ENCODE measurements at regions not wholly inside any gene's neighbourhood (a gene's known extent, or its start where the extent isn't known, plus 50 kb on each side); places are given as distances from the start of the nearest gene placed in this dataset.

DNA sequence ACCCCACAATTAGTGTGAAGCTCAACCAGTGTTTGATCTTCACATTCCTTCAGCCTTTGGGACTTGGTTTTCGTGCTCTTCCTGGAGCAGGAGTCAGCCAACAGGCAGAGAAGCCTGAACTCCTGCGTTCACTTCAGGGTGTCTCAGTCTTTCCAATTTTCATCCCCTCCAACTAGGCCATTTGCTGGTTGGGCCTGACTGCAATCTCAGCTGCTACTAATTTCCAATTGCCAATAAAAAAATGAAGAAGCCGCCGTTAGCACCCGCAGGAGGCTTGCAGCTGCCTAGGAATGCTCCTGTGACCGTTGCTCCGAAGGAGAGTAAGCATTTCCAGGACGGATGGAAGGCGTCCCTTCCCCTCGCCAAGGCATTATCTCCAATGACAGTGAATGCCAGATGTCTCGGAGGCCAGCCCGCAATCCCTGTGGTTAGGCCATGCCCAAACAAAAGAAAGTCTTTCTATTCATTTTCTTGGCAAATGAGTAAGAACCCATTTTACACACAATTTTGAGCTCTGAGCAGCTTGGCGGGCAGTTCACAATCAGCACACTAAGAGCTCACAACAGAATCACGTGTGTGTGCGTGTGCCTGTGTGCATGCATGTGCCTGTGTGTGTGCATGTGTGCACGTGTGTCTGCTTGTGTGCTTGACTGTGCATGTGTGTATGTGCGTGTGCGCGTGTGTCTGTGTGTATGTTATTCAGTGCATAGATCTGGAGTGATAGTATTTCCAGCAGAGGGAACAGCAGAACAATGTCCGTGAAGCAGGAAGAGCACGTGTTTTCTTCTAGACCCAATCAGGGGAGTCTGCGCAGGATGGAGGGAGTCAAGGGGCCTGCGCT, 301.2 kb downstream of the SMOC2 start:
- H3K4me3 ChIP-seq, result no peak overlapping the region
- H3K4me1 ChIP-seq, result no peaks in the 10 kb centered on the region
- no peak for DNase-seq
- no peak overlapping the region for H3K27ac ChIP-seq
- H3K27me3 ChIP-seq, result peaks cover 4% of the 10 kb centered on the region; the same call in 1 of the 2 replicates
- peaks cover 4% of the 10 kb centered on the region for H3K9me3 ChIP-seq (replicated peaks)
- no peaks in the 10 kb centered on the region for H3K36me3 ChIP-seq

DNA sequence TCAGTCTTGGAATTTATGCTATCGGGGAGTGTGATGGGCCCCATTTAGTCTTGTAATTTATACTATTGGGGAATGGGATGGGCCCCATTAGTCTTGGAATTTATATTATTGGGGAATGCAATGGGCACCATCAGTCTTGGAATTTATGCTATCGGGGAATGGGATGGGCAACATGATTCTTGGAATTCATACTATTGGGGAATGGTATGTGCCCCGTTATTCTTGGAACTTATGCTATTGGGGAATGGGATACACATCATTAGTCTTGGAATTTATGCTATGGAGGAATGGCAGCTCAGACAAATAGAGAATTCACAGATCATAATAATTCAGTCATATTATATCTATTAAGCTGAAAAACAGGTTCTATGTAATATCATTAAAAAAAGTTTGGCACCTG, 300.3 kb downstream of the SMOC2 start:
- H3K27me3 ChIP-seq, result peaks cover 4% of the 10 kb centered on the region; the same call in 1 of the 2 replicates
- H3K36me3 ChIP-seq, result no peaks in the 10 kb centered on the region
- no peaks in the 10 kb centered on the region for H3K4me1 ChIP-seq
- H3K4me3 ChIP-seq, result no peak overlapping the region
- peaks cover 4% of the 10 kb centered on the region for H3K9me3 ChIP-seq (replicated peaks)
- no peak for DNase-seq
- no peak overlapping the region for H3K27ac ChIP-seq

DNA sequence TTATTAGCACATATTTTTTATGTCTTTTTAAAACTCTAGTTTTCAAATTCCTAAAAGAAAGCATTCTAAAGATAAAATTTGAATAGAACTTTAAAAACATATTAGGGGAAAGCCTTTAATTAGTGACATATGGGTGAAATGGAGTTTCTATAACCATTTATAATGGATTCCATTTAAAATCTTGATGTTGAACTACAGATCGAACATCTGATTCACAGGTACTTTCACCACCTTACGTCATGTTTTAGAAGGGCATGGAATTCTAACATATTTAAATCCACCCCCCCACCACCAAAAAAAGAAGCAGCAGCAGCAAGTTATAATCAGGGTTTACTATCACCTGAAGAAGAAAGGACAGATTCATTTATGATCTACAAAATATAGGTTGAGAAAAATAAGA, 298.4 kb downstream of the SMOC2 start:
- no peak for DNase-seq
- Histone ChIP-seq H3K27ac (no peak overlapping the region), H3K9me3 (replicated peaks) (peaks cover 4% of the 10 kb centered on the region), H3K4me3 (no peak overlapping the region), H3K4me1 (no peaks in the 10 kb centered on the region), H3K36me3 (no peaks in the 10 kb centered on the region), H3K27me3 (peaks cover 4% of the 10 kb centered on the region; the same call in 1 of the 2 replicates)

DNA sequence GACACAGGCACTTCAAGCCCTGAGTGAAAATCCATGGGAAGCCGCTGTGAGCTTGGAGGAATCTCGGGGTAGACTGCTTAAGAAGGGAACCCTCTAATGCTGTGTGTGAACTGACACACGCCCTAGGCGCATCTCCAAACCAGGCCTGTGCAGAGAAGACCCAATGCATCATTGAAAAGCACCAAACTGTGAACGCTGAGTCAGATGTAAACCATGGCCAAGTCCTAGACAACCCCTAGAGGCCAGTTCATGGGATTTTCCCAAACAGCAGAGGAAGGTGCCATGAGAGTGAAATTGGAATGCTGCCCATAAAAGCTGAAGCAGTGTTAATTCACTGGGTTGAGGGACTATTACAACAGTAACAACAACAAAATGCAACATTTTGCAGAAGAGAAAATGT, 296.5 kb downstream of the SMOC2 start:
- H3K27ac ChIP-seq, result no peak overlapping the region
- no peaks in the 10 kb centered on the region for H3K36me3 ChIP-seq
- H3K4me3 ChIP-seq, result no peak overlapping the region
- H3K4me1 ChIP-seq, result no peaks in the 10 kb centered on the region
- no peak for DNase-seq
- peaks cover 4% of the 10 kb centered on the region for H3K9me3 ChIP-seq (replicated peaks)
- peaks cover 8% of the 10 kb centered on the region for H3K27me3 ChIP-seq

DNA sequence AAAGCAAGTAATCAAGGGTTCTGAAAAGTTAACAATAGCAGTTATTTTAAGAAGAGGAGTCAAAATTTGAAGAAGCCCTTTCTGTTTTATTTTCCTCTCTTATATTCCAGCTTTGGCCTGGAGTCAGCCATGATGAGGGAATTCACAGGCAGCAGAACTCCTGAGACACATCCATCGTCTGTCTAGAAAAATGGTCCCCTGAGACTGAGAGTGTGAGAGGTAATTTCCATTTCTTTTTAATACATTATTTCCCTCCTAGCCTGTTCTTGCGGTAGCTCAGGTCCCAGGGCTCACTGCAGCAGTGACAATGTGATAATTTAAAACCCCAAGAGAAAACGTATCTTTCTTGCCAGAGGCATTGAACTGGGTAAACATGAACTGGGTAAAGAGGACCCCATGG, 296.0 kb downstream of the SMOC2 start:
- peaks cover 8% of the 10 kb centered on the region for H3K27me3 ChIP-seq
- no peak for DNase-seq
- no peaks in the 10 kb centered on the region for H3K36me3 ChIP-seq
- H3K9me3 ChIP-seq (replicated peaks), result peaks cover 4% of the 10 kb centered on the region
- H3K4me3 ChIP-seq, result no peak overlapping the region
- no peak overlapping the region for H3K27ac ChIP-seq
- H3K4me1 ChIP-seq, result no peaks in the 10 kb centered on the region

DNA sequence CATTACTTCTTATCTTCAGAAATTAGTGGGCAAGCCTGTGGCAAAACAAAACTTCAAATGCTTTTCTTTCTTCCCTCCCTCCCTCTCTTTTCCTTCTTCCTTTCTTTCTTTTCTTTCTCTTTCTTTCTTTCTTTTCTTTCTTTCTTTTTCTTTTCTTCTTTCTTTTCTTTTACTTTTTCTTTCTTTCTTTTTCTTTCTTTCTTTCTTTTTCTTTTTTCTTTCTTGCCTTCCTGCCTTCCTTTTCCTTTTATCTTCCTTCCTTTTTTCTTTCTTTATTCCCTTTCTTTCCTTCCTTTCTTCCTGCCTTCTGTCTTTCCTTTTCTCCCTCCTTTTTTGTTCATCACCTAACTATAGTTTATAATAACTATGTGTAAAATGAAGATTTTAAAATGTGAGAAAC, 295.1 kb downstream of the SMOC2 start:
- no peak for DNase-seq
- Histone ChIP-seq H3K27ac (no peak overlapping the region), H3K36me3 (no peaks in the 10 kb centered on the region), H3K27me3 (peaks cover 11% of the 10 kb centered on the region), H3K9me3 (replicated peaks) (peaks cover 4% of the 10 kb centered on the region), H3K4me1 (no peaks in the 10 kb centered on the region), H3K4me3 (no peak overlapping the region)

DNA sequence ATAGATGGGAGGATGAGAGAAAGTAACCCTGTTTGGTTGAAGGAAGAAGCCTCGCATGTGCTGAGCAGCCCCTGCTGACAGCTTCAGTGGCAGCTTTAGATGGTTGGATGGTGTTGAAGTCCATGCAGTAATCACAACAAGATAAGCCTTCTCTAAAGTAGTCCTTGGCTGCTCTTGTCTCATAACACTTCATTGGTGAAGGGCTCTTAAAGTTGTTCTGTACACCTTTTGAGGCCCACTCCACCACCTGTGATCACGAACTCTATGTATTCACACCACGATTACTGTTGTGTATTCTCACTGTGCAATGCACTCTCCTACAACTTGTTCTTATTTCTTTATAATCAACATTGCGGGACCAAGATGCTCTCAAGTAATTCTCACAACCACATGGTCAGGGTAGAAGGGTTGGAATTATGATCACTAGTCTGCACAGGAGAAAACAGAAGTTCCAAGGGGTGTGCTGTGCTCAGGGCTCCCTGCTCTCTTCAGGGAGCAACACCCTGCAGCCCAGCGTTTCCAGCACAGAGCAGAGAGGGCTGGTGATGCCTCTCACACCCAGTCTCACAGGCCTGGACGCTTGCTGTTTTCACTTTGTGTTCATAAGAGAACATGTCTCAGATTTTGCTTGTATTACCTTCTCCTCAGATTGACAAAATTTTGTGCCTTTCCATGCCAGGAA, 294.4 kb downstream of the SMOC2 start:
- Histone ChIP-seq H3K36me3 (no peaks in the 10 kb centered on the region), H3K9me3 (replicated peaks) (peaks cover 4% of the 10 kb centered on the region), H3K27me3 (peaks cover 12% of the 10 kb centered on the region), H3K27ac (no peak overlapping the region), H3K4me1 (no peaks in the 10 kb centered on the region), H3K4me3 (no peak overlapping the region)
- no peak for DNase-seq

DNA sequence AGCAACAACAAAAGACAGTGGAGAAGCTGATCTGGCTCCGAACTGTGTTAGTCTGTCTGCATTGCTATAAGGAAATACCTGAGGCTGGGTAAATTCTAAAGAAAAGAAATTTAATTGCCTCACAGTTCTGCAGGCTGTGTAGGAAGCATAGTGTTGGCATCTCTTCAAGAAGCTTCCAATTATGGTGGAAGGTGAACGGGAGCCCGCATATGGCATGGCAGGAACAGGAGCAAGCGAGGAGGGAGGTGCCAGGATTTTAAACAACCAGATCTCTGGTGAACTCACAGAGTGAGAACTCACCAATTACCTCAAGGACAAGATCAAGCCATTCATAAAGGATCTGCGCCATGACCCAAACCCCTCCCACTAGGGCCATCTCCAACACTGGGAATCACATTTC, 293.5 kb downstream of the SMOC2 start:
- no peak overlapping the region for H3K27ac ChIP-seq
- H3K9me3 ChIP-seq (replicated peaks), result peaks cover 4% of the 10 kb centered on the region
- no peaks in the 10 kb centered on the region for H3K36me3 ChIP-seq

DNA sequence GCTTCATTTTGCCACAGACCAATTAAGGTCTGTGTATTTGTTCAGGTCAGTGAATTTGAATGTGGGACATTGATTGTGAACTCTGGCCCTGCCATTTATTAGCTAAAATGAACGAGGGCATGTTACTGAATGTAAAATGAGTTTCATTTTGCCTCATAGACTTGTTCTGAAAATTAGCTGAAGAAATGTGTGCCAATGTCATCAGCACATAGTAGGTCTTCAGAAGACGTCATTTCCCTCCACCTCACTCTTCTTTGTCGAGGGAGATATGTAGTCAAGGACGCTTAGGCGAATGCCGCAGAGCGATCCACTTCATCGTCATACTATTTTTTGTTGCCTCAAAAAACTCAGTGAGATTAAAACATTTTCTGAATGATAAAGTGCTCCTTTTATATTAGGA, 291.7 kb downstream of the SMOC2 start:
- peaks cover 2% of the 10 kb centered on the region for H3K9me3 ChIP-seq (replicated peaks)
- no peaks in the 10 kb centered on the region for H3K36me3 ChIP-seq
- H3K27me3 ChIP-seq, result peaks cover 16% of the 10 kb centered on the region
- H3K4me1 ChIP-seq, result no peaks in the 10 kb centered on the region
- no peak for DNase-seq
- H3K4me3 ChIP-seq, result no peak overlapping the region
- H3K27ac ChIP-seq, result no peak overlapping the region

More for the DNA sequence above, 293.5 kb downstream of the SMOC2 start:
- Histone ChIP-seq H3K4me1 (no peaks in the 10 kb centered on the region), H3K4me3 (no peak overlapping the region), H3K27me3 (peaks cover 17% of the 10 kb centered on the region)
- DNase-seq, result no peak

DNA sequence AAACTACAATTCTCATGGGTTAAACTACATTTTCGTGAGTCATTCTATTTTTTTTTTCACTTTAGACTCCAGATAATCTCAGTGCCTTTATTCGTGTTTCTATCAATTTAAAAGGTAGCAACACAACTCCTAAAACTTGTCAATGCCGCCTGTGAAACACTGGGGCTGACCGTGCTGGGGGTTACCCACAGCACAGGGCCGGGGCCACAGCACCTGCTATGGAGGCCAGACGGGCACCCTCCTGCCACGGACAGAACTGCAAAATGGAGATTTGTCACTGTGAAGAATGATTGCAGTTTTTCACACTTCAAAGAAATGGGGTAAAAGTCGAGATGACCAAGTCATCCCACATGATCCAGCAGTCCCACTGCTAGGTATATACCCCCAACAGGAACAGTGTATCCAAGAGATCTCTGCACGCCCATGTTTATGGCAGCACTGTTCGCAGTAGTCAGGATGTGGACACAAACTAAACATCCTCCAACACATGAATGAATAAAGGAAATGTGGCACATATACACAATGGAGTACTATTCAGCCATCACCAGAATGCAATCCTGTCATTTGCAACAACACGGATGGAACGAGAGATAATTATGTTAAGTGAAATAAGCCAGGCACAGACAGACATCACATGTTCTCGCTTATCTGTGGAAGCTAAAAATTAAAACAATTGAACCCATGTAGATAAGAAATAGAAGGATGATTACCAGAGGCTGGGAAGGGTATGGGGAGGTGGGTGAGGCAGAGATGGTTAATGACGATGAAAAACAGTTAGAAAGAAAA, 290.1 kb downstream of the SMOC2 start:
- Histone ChIP-seq H3K27me3 (peaks cover 12% of the 10 kb centered on the region), H3K27ac (no peak overlapping the region), H3K36me3 (no peaks in the 10 kb centered on the region), H3K4me1 (no peaks in the 10 kb centered on the region), H3K9me3 (replicated peaks) (no peaks in the 10 kb centered on the region), H3K4me3 (no peak overlapping the region)
- no peak for DNase-seq

DNA sequence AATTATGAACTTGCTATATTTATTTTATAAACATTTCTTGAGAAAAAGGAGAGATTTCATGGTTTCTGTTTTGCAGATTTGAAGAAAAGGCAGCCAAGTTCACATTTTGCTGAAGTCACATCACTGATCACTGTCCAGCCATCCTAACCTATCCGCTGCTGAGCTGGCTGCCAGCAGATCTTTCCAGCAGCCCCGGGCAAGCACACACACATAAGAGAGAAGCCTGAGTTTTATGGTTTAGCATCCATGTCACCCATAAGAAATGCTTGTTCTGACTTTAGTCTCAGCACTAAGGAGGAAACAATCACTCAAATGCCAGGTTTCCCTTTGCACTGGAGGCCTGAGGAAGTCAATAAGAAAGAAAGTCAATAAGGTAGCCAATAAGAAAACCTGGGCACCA, 287.1 kb downstream of the SMOC2 start:
- peaks cover 8% of the 10 kb centered on the region for H3K27me3 ChIP-seq
- 0 out of 2 replicates have a peak, but pooled peaks cover 3% of the 10 kb centered on the region for H3K9me3 ChIP-seq (replicated peaks)
- H3K36me3 ChIP-seq, result no peaks in the 10 kb centered on the region
- no peak overlapping the region for H3K27ac ChIP-seq
- no peaks in the 10 kb centered on the region for H3K4me1 ChIP-seq
- no peak for DNase-seq
- H3K4me3 ChIP-seq, result no peak overlapping the region

DNA sequence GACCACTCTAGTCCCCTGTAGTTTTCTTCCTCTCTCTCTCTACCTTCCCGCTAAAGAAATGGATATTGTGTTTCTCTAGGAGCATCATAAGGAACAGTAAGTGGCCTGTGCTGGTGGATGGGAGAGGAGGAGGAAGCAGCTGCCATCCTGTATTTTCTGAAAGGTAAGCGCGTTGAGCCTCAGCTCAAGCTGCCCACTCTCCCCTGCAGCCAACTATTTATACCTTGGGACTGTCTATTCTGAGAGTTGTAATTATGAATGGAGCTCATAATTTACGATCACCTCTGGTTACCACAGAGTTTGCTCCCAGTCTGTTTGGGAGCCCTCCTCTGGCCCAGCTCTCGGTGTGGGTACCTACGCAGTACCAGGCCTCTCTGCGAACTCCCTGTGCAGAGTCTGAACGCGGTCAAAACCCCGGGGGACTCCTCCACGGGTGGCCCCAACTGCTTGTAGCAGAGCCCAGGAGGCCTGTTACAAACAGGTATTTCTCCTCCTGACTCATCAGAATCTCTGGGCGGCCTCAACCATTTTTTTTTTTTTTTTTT, 285.4 kb downstream of the SMOC2 start:
- no peaks in the 10 kb centered on the region for H3K4me1 ChIP-seq
- no peak for DNase-seq
- H3K4me3 ChIP-seq, result no peak overlapping the region
- no peak overlapping the region for H3K27ac ChIP-seq
- H3K36me3 ChIP-seq, result no peaks in the 10 kb centered on the region
- H3K27me3 ChIP-seq, result peaks cover 6% of the 10 kb centered on the region; the same call in 1 of the 2 replicates
- 0 out of 2 replicates have a peak, but pooled peaks cover 3% of the 10 kb centered on the region for H3K9me3 ChIP-seq (replicated peaks)

DNA sequence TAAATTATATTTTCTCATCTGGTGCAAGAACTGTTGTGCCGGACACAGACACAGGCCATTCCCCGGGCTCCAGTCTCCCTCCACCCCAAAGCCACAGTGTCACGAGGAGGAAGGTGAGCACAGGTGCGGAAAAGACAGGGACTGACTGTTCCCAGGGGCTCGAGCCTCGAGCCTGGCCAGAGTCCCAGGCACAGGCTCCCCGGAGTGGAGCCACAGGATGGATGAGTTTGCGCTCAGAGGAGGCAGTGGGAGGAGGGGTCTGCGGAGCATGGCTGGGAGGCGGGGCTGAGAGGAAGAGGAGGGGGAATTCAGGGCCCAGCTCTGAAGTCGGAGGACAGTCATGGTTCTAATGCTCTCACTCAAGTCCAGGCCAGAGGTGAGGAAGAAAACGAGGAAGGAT, 284.8 kb downstream of the SMOC2 start:
- Histone ChIP-seq H3K27ac (no peak overlapping the region), H3K27me3 (peaks cover 6% of the 10 kb centered on the region; the same call in 1 of the 2 replicates), H3K4me1 (no peaks in the 10 kb centered on the region), H3K36me3 (no peaks in the 10 kb centered on the region), H3K4me3 (no peak overlapping the region), H3K9me3 (replicated peaks) (0 out of 2 replicates have a peak, but pooled peaks cover 3% of the 10 kb centered on the region)
- no peak for DNase-seq

DNA sequence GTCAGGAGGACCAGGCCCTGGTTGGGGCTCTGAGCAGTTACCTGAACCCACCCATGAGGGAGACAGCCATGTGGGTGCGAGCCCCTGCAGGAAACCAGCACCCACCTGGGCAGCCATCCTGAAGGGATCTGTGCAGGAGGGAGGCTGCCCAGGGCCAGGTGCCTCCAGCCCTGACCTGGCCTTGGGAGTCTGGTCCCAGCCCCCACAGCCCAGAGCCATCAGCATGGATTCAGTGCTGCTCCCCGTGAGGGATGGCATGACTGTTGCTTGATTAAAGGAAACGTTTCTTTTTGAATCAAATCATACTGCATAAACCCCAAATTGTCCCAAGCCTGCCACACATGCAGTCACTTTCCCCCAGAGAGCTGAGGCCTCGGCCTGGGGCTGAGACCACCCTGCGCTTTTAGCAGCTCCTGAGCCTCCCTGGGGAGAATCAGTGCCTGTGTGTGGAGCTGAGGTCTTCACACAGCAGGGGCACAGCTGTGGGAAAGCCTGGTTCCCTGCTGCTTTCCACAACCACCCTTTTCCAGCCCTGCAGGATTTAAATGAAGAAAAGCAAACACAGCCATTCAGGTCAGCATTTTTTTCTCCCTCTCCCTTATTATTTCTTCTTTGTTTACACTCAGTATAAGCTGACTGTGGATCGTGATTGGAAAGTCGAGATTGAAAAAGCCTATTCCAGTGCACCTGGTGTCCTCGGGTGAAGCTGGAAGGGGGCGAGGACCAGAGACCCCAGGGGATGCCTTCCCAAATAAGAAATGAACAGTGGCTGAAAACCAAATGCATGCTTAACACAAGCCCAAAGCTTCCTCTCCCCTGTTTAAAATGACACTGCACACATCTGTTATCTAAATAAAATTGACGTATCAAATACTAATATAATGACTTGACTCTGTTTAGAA, 283.9 kb downstream of the SMOC2 start:
- no peaks in the 10 kb centered on the region for H3K36me3 ChIP-seq
- no peak for DNase-seq
- H3K9me3 ChIP-seq (replicated peaks), result 0 out of 2 replicates have a peak, but pooled peaks cover 3% of the 10 kb centered on the region
- no peak overlapping the region for H3K27ac ChIP-seq
- H3K27me3 ChIP-seq, result no peaks in the 10 kb centered on the region; the same call in 1 of the 2 replicates
- no peaks in the 10 kb centered on the region for H3K4me1 ChIP-seq
- no peak overlapping the region for H3K4me3 ChIP-seq

Data from SJCRH30 (cell line).